ENCODE measurements at regions not wholly inside any gene's neighbourhood (a gene's known extent, or its start where the extent isn't known, plus 50 kb on each side); places are given as distances from the start of the nearest gene placed in this dataset.

- Histone ChIP-seq H4K20me1 (ENCODE audit: insufficient read depth, low read length) (no peaks in the 10 kb centered on the region), H3K79me2 (ENCODE audit: insufficient read depth, low read length) (no peaks in the 10 kb centered on the region), H3K4me3 (replicated peaks in 1 of 3; ENCODE audit: insufficient read depth in 1 of 3, low read depth in 2 of 3, low read length in 3 of 3) (no peak overlapping the region), H3K9me3 (ENCODE audit: low read length) (no peaks in the 10 kb centered on the region), H3K4me1 (ENCODE audit: insufficient read depth, low read length) (no peaks in the 10 kb centered on the region), H2AFZ (ENCODE audit: low read length) (no peak overlapping the region), H3K9ac (ENCODE audit: insufficient read depth, low read depth, low read length) (no peak overlapping the region), H3K27me3 (ENCODE audit: control insufficient read depth in 1 of 2, insufficient read depth in 2 of 2, low read length in 2 of 2) (no peaks in the 10 kb centered on the region; a peak in 1 of 5 replicates), H3K36me3 (replicated peaks in 1 of 2; ENCODE audit: control insufficient read depth in 1 of 2, insufficient read depth in 2 of 2, low read length in 2 of 2) (no peaks in the 10 kb centered on the region), H3K27ac (ENCODE audit: extremely low read length, insufficient read depth, low read length) (no peak overlapping the region), H3K4me2 (ENCODE audit: low read depth, low read length) (no peak overlapping the region)
- ATAC-seq = no peak
- ChIA-PET CTCF (ENCODE audit: low intra/inter-chr PET ratio, low total read pairs) (no interaction called here), POLR2A (no interaction called here)
- TF ChIP-seq ZNF841 (CRISPR knock-in tag; IDR thresholded peaks at IDR 0.05; ENCODE audit: borderline replicate concordance) (no peak), CREM (IDR thresholded peaks at IDR 0.05) (no peak), CREM (CRISPR knock-in tag; IDR thresholded peaks at IDR 0.05) (no peak), CREB1 (IDR thresholded peaks at IDR 0.05) (peak; percentile 76), CREB1 (CRISPR knock-in tag; IDR thresholded peaks at IDR 0.05) (no peak), FOXK1 (CRISPR knock-in tag; IDR thresholded peaks at IDR 0.05; ENCODE audit: borderline replicate concordance, low read depth) (no peak), ATF7 (IDR thresholded peaks at IDR 0.05) (peak; percentile 74), ATF7 (CRISPR knock-in tag; IDR thresholded peaks at IDR 0.05) (no peak), NR2F6 (IDR thresholded peaks at IDR 0.05) (no peak), NR2F6 (CRISPR knock-in tag; IDR thresholded peaks at IDR 0.05) (no peak), ZNF724P (CRISPR knock-in tag; IDR thresholded peaks at IDR 0.05; ENCODE audit: borderline replicate concordance) (no peak), ZKSCAN5 (CRISPR knock-in tag; IDR thresholded peaks at IDR 0.05) (no peak), YEATS4 (CRISPR knock-in tag; IDR thresholded peaks at IDR 0.05; ENCODE audit: borderline replicate concordance) (no peak), ZNF451 (CRISPR knock-in tag; IDR thresholded peaks at IDR 0.05) (no peak)
- intact Hi-C loops (cut with micrococcal nuclease; ENCODE audit: unreplicated experiment) = no loop called here
- FAIRE-seq = no peak
- 90% methylated on average over 1 of the region's 1 CpG for WGBS (ENCODE audit: low lambda C conversion rate)
- no TSS peak for BruUV-seq (replicated peaks)
- DNase-seq (ENCODE audit: low spot score) = no peak
- in situ Hi-C loops (cut with HindIII; ENCODE audit: extremely low pct_ligation_motif_present, low pct_unique_long_range_greater_than_20kb) = no loop called here
Measured at GRCh38 chr2:19532547-19533196, 174.2 kb upstream of the OSR1 start.

Measured in HepG2 (cell line).